HEK293 (cell line): ENCODE measurements at regions not wholly inside any gene's neighbourhood (a gene's known extent, or its start where the extent isn't known, plus 50 kb on each side); places are given as distances from the start of the nearest gene placed in this dataset.

Experiments
- CTCF ChIA-PET: fragments of 350-600 bp; formaldehyde crosslinking; extraction: SDS; loops from one replicate; lab custom pipeline; 2021; ENCODE audit warnings: antibody characterized with exemption; lab: Yijun Ruan, JAX
- POLR2A ChIA-PET: fragments of 300-600 bp; formaldehyde crosslinking; extraction: SDS; loops from one replicate; lab custom pipeline; 2020; ENCODE audit warnings: antibody characterized with exemption, inconsistent platforms; lab: Yijun Ruan, JAX
- H3K27ac ChIP-seq: fragments of 200-500 bp; sonication (Bioruptor generic); 2 replicates; pipeline ENCODE4 v1.5.1; 2014; ENCODE audit warnings: low read depth, low read length, control low read depth, inconsistent platforms; ENCODE audit errors: extremely low read depth
- H3K36me3 ChIP-seq, 2 experiments: fragments of 200-500 bp in 1 of 2; sonication (Bioruptor generic) in 1 of 2; 1 replicate in 1 of 2; 2 replicates in 1 of 2; pipeline ENCODE4 v1.5.1; 2014 to 2017; ENCODE audit warnings: inconsistent platforms in 2 of 2, low read length in 2 of 2; ENCODE audit not compliant: control insufficient read depth in 2 of 2, insufficient read depth in 1 of 2
- H3K4me1 ChIP-seq: fragments of 200-500 bp; sonication (Bioruptor generic); 2 replicates; pipeline ENCODE4 v1.5.1; 2014; ENCODE audit warnings: mild to moderate bottlenecking, low read length, inconsistent platforms; ENCODE audit not compliant: control insufficient read depth, insufficient read depth
- H3K4me3 ChIP-seq: 2 replicates; pipeline ENCODE4 v1.5.1; 2011; ENCODE audit warnings: low read depth, mild to moderate bottlenecking, control low read depth, low read length, moderate library complexity
- H3K9me3 ChIP-seq: fragments of 200-500 bp; sonication (Bioruptor generic); 2 replicates; pipeline ENCODE4 v1.5.1; 2014; ENCODE audit warnings: low read depth, low read length, inconsistent platforms; ENCODE audit not compliant: control insufficient read depth, insufficient read depth
- BCL6B ChIP-seq: fragments of 450-650 bp; formaldehyde crosslinking; IDR thresholded peaks from 2 replicates; pipeline ENCODE4 v1.5.1; 2017; ENCODE audit warnings: missing biosample characterization, missing genetic modification characterization
- GLIS2 ChIP-seq: fragments of 450-650 bp; formaldehyde crosslinking; IDR thresholded peaks from 2 replicates; pipeline ENCODE4 v1.5.1; 2016; ENCODE audit warnings: missing biosample characterization, missing genetic modification characterization
- KLF7 ChIP-seq: fragments of 450-650 bp; formaldehyde crosslinking; IDR thresholded peaks from 2 replicates; pipeline ENCODE4 v1.5.1; 2016; ENCODE audit warnings: missing biosample characterization, missing genetic modification characterization, borderline replicate concordance
- PRDM6 ChIP-seq: fragments of 450-650 bp; formaldehyde crosslinking; IDR thresholded peaks from 2 replicates; pipeline ENCODE4 v1.5.1; 2017; ENCODE audit warnings: missing biosample characterization, missing genetic modification characterization
- RBAK ChIP-seq: fragments of 450-650 bp; formaldehyde crosslinking; IDR thresholded peaks from 2 replicates; pipeline ENCODE4 v1.5.1; 2016; ENCODE audit warnings: missing biosample characterization, missing genetic modification characterization
- SALL2 ChIP-seq: fragments of 450-650 bp; formaldehyde crosslinking; IDR thresholded peaks from 2 replicates; pipeline ENCODE4 v1.5.0; 2017; ENCODE audit warnings: missing biosample characterization, mild to moderate bottlenecking, missing genetic modification characterization, borderline replicate concordance
- YY1 ChIP-seq: fragments of 450-650 bp; formaldehyde crosslinking; IDR thresholded peaks from 2 replicates; pipeline ENCODE4 v1.5.1; 2018; ENCODE audit warnings: missing biosample characterization, missing genetic modification characterization
- ZBTB11 ChIP-seq: fragments of 450-650 bp; formaldehyde crosslinking; conservative IDR thresholded peaks from 2 replicates; pipeline ENCODE4 v1.5.1; 2016; ENCODE audit warnings: low read depth, missing biosample characterization, missing genetic modification characterization
- ZFP37 ChIP-seq: fragments of 450-650 bp; formaldehyde crosslinking; IDR thresholded peaks from 2 replicates; pipeline ENCODE4 v1.5.1; 2016; ENCODE audit warnings: missing biosample characterization, missing genetic modification characterization
- ZNF133 ChIP-seq: fragments of 450-650 bp; formaldehyde crosslinking; IDR thresholded peaks from 2 replicates; pipeline ENCODE4 v1.5.1; 2016; ENCODE audit warnings: missing biosample characterization, missing genetic modification characterization
- ZNF175 ChIP-seq: fragments of 450-650 bp; formaldehyde crosslinking; IDR thresholded peaks from 2 replicates; pipeline ENCODE4 v1.5.1; 2016; ENCODE audit warnings: missing biosample characterization, missing genetic modification characterization
- ZNF184 ChIP-seq: fragments of 450-650 bp; IDR thresholded peaks from 2 replicates; pipeline ENCODE4 v1.5.1; 2018; ENCODE audit warnings: missing biosample characterization, mild to moderate bottlenecking, missing genetic modification characterization
- ZNF19 ChIP-seq: fragments of 450-650 bp; formaldehyde crosslinking; IDR thresholded peaks from 2 replicates; pipeline ENCODE4; 2016; ENCODE audit warnings: missing biosample characterization, missing genetic modification characterization, low read depth
- ZNF280D ChIP-seq: fragments of 450-650 bp; formaldehyde crosslinking; IDR thresholded peaks from 2 replicates; pipeline ENCODE4 v1.5.1; 2016; ENCODE audit warnings: missing biosample characterization, missing genetic modification characterization
- ZNF350 ChIP-seq: fragments of 450-650 bp; formaldehyde crosslinking; IDR thresholded peaks from 2 replicates; pipeline ENCODE4 v1.5.0; 2017; ENCODE audit warnings: missing biosample characterization, mild to moderate bottlenecking, missing genetic modification characterization
- ZNF362 ChIP-seq: fragments of 450-650 bp; formaldehyde crosslinking; IDR thresholded peaks from 2 replicates; pipeline ENCODE4 v1.5.1; 2016; ENCODE audit warnings: missing biosample characterization, missing genetic modification characterization
- ZNF530 ChIP-seq: fragments of 450-650 bp; formaldehyde crosslinking; IDR thresholded peaks from 2 replicates; pipeline ENCODE4 v1.5.1; 2016; ENCODE audit warnings: low read depth, missing biosample characterization, missing genetic modification characterization
- ZNF571 ChIP-seq: fragments of 450-650 bp; formaldehyde crosslinking; IDR thresholded peaks from 2 replicates; pipeline ENCODE4 v1.5.0; 2017; ENCODE audit warnings: missing biosample characterization, missing genetic modification characterization
- ZNF621 ChIP-seq: fragments of 450-650 bp; formaldehyde crosslinking; IDR thresholded peaks from 2 replicates; pipeline ENCODE4 v1.5.1; 2017; ENCODE audit warnings: missing biosample characterization, missing genetic modification characterization
- ZNF626 ChIP-seq: fragments of 450-650 bp; sonication (Bioruptor Pico); formaldehyde crosslinking; IDR thresholded peaks from 2 replicates; pipeline ENCODE4 v1.5.1; 2018; ENCODE audit warnings: missing biosample characterization, missing genetic modification characterization, inconsistent platforms
- ZNF654 ChIP-seq: fragments of 450-650 bp; formaldehyde crosslinking; IDR thresholded peaks from 2 replicates; pipeline ENCODE4 v1.5.1; 2016; ENCODE audit warnings: low read depth, missing biosample characterization, missing genetic modification characterization
- ZNF707 ChIP-seq: fragments of 450-650 bp; formaldehyde crosslinking; IDR thresholded peaks from 2 replicates; pipeline ENCODE4 v1.5.1; 2016; ENCODE audit warnings: missing biosample characterization, missing genetic modification characterization
- ZNF768 ChIP-seq: fragments of 450-650 bp; formaldehyde crosslinking; IDR thresholded peaks from 2 replicates; pipeline ENCODE4 v1.5.1; 2018; ENCODE audit warnings: missing biosample characterization, mild to moderate bottlenecking, missing genetic modification characterization
- ZNF843 ChIP-seq: fragments of 450-650 bp; formaldehyde crosslinking; IDR thresholded peaks from 2 replicates; pipeline ENCODE4 v1.5.1; 2016; ENCODE audit warnings: missing biosample characterization, missing genetic modification characterization
- ZSCAN16 ChIP-seq: fragments of 450-650 bp; formaldehyde crosslinking; IDR thresholded peaks from 2 replicates; pipeline ENCODE4 v1.5.1; 2016; ENCODE audit warnings: missing biosample characterization, missing genetic modification characterization

GRCh38 chr3:17972959-17973906 lies 230.8 kb upstream of the TBC1D5 start (continued):
- TF ChIP-seq ZNF184 (tag by site-specific recombination): no peak
- no peak for TF ChIP-seq ZNF571
- no peak for TF ChIP-seq ZFP37 (tag by site-specific recombination)
- no peak for TF ChIP-seq ZNF362 (tag by site-specific recombination)
- peak; percentile 37; the same call in 1 of the 2 replicates for TF ChIP-seq BCL6B (tag by site-specific recombination)
- TF ChIP-seq ZNF175 (tag by site-specific recombination): no peak
- TF ChIP-seq ZNF350 (tag by site-specific recombination): no peak
- TF ChIP-seq ZNF280D (tag by site-specific recombination): no peak
- no peak for TF ChIP-seq GLIS2 (tag by site-specific recombination)
- TF ChIP-seq KLF7: no peak
- TF ChIP-seq ZNF133 (tag by site-specific recombination): no peak
- peak; percentile 80 for TF ChIP-seq ZNF843
- peak; percentile 84 for TF ChIP-seq PRDM6 (tag by site-specific recombination)

GRCh38 chr3:17972476-17972875 lies 230.0 kb upstream of the TBC1D5 start:
- no peak overlapping the region for H3K4me3 ChIP-seq
- H3K36me3 ChIP-seq: no peaks in the 10 kb centered on the region
- CTCF ChIA-PET: no interaction called here
- H3K27ac ChIP-seq: 0 out of 2 replicates have a peak overlapping the region, but pooled peaks have one; percentile 19
- POLR2A ChIA-PET: no interaction called here
- no peaks in the 10 kb centered on the region for H3K9me3 ChIP-seq
- peaks cover 10% of the 10 kb centered on the region for H3K4me1 ChIP-seq
- TF ChIP-seq YY1 (no peak), ZNF707 (tag by site-specific recombination) (no peak), ZNF621 (no peak), ZBTB11 (no peak), RBAK (no peak), ZNF654 (tag by site-specific recombination) (no peak), SALL2 (tag by site-specific recombination) (no peak), ZNF19 (tag by site-specific recombination) (no peak), ZNF530 (no peak), ZSCAN16 (no peak), ZNF626 (tag by site-specific recombination) (no peak), ZNF768 (tag by site-specific recombination) (no peak)
